Psoas muscle (tissue), 7 donors: ENCODE measurements at regions not wholly inside any gene's neighbourhood (a gene's known extent, or its start where the extent isn't known, plus 50 kb on each side); places are given as distances from the start of the nearest gene placed in this dataset.

ENCODE experiments used
- ATAC-seq, 4 donors: fragments of 200-7000 bp; cut with Tn5 transposase; one replicate each; pipeline ENCODE4 v1.9.1; 2020; ENCODE audit warnings: moderate library complexity in 3 of 4, mild to moderate bottlenecking in 2 of 4
- DNase-seq, 2 donors: peaks; one replicate each; pipeline ENCODE4 v3.0.0-alpha.2; 2020
- H3K27ac ChIP-seq: fragments of 200-600 bp; one replicate; pipeline ENCODE4 v1.8.0; 2022
- H3K27me3 ChIP-seq, 3 donors: fragments of 200-600 bp in 1 of 3; one replicate each; pipeline versions ENCODE4 v1.6.1 to v1.8.0; 2013 to 2022; ENCODE audit warnings: low read length in 2 of 3, mild to moderate bottlenecking in 2 of 3, moderate library complexity in 1 of 3; ENCODE audit not compliant: insufficient read depth in 3 of 3
- H3K36me3 ChIP-seq, 2 donors: fragments of 200-600 bp in 1 of 2; one replicate each; pipeline versions ENCODE4 v1.6.1 to v1.8.0; 2013 to 2022; ENCODE audit warnings: low read depth in 1 of 2, mild to moderate bottlenecking in 1 of 2, moderate library complexity in 1 of 2; ENCODE audit not compliant: insufficient read depth in 1 of 2
- H3K4me1 ChIP-seq: fragments of 200-600 bp; one replicate; pipeline ENCODE4 v1.8.0; 2022
- H3K4me3 ChIP-seq: fragments of 200-600 bp; one replicate; pipeline ENCODE4 v1.8.0; 2022; ENCODE audit warnings: mild to moderate bottlenecking
- H3K9me3 ChIP-seq: fragments of 200-600 bp; one replicate; pipeline ENCODE4 v1.8.0; 2022
- CTCF ChIP-seq: fragments of 200-600 bp; IDR thresholded peaks from one replicate; pipeline ENCODE4 v1.8.0; 2022; ENCODE audit warnings: antibody characterized with exemption
- WGBS, 3 donors: extraction: QIAGEN DNeasy Blood & Tissue Kit; methylation state at CpG; one replicate each; pipeline versions ENCODE4 v1.1.6 to v1.1.7; 2013; 5-methylcytosine and 5-hydroxymethylcytosine counted together
- intact Hi-C, 2 donors: fragments of 100-400 bp; cut with DNase I; formaldehyde crosslinking; loops; one replicate each; pipeline versions ENCODE4 v1.11.0 to v1.14.2; 2022
- donor health status: healthy with polysubstance abuse.
- donor health status: DM: no; HTN: no; CAD: no; lungs with moderate emphysema.
- donor health status: Bipolar disorder and iron deficiency.
- donor health status: healthy.
- donor health status: DM: yes; HTN: yes; CAD: no.
- donor health status: DM: no; HTN: no; CAD: no.
- donor health status: DM: yes; HTN: yes; CAD: no.

- Histone ChIP-seq H3K4me3 (no peak overlapping the region), H3K27me3 (no peaks in the 10 kb centered on the region), H3K9me3 (no peaks in the 10 kb centered on the region), H3K27ac (no peak overlapping the region), H3K4me1 (no peaks in the 10 kb centered on the region), H3K36me3 (no peaks in the 10 kb centered on the region)
- intact Hi-C loops: no loop called here
- no peak for TF ChIP-seq CTCF
- no peak for DNase-seq
- ATAC-seq: no peak
- 66 to 72% (median 70%) methylated on average over 5 of the region's 5 CpGs for WGBS, 3 donors
Measured at GRCh38 chr15:81901319-81901718, 144.5 kb downstream of the MEX3B start.

- TF ChIP-seq CTCF: no peak
- 87 to 92% (median 91%) methylated on average over 2 of the region's 2 CpGs for WGBS, 3 donors
- Histone ChIP-seq H3K27me3 (no peaks in the 10 kb centered on the region), H3K27ac (no peak overlapping the region), H3K36me3 (no peaks in the 10 kb centered on the region), H3K4me3 (no peak overlapping the region), H3K4me1 (no peaks in the 10 kb centered on the region), H3K9me3 (no peaks in the 10 kb centered on the region)
- DNase-seq (no peak), ATAC-seq (no peak)
- intact Hi-C loops: no loop called here
Measured at GRCh38 chr15:81899730-81900129, 146.1 kb downstream of the MEX3B start.

- no peak for DNase-seq
- intact Hi-C loops: no loop called here
- TF ChIP-seq CTCF: no peak
- ATAC-seq: no peak
- Histone ChIP-seq H3K27ac (no peak overlapping the region), H3K36me3 (no peaks in the 10 kb centered on the region), H3K4me1 (no peaks in the 10 kb centered on the region), H3K4me3 (no peak overlapping the region), H3K9me3 (no peaks in the 10 kb centered on the region), H3K27me3 (no peaks in the 10 kb centered on the region)
- 83 to 90% (median 83%) methylated on average over 2 of the region's 2 CpGs for WGBS, 3 donors
Measured at GRCh38 chr15:81899024-81899423, 146.8 kb downstream of the MEX3B start.

GRCh38 chr15:81897057-81897677 is 148.7 kb downstream of the MEX3B start:
- ATAC-seq: no peak

More at GRCh38 chr15:81897057-81897677, 148.7 kb downstream of the MEX3B start:
- Histone ChIP-seq H3K27me3 (no peaks in the 10 kb centered on the region), H3K36me3 (no peaks in the 10 kb centered on the region), H3K4me1 (no peaks in the 10 kb centered on the region), H3K27ac (no peak overlapping the region), H3K4me3 (no peak overlapping the region), H3K9me3 (no peaks in the 10 kb centered on the region)
- TF ChIP-seq CTCF: no peak
- DNase-seq: no peak
- WGBS, 3 donors: 64 to 72% (median 67%) methylated on average over 6 of the region's 6 CpGs
- intact Hi-C loops: no loop called here
